D341Med (cell line): ENCODE measurements at regions not wholly inside any gene's neighbourhood (a gene's known extent, or its start where the extent isn't known, plus 50 kb on each side); places are given as distances from the start of the nearest gene placed in this dataset.

Experiments
- DNase-seq: peaks from one replicate; pipeline ENCODE4 v3.0.0; 2012; ENCODE audit warnings: low spot score

GRCh38 chr14:36028665-36029064 lies 147.9 kb downstream of the PTCSC3 start:
- DNase-seq = no peak

DNA sequence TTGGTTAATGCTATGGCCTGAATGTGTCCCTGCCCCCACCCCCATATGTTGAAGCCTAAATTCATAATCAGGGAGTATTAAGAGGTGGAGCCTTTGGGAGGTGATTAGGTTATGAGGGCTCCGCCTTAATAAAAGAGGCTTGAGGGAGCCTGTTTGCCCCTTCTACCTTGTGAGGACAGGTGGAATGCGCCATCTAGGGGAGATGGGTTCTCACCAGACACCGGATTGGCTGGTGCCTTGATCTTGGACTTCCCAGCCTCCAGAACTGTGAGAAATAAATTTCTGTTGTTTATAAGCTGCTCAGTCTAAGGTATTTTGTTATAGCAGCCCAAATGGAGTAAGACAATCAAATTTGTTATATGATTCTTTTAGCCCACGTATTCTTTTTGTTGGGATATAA lies 148.3 kb downstream of the PTCSC3 start:
- no peak for DNase-seq

GRCh38 chr14:36027354-36027753 lies 149.2 kb downstream of the PTCSC3 start:
- no peak for DNase-seq

DNA sequence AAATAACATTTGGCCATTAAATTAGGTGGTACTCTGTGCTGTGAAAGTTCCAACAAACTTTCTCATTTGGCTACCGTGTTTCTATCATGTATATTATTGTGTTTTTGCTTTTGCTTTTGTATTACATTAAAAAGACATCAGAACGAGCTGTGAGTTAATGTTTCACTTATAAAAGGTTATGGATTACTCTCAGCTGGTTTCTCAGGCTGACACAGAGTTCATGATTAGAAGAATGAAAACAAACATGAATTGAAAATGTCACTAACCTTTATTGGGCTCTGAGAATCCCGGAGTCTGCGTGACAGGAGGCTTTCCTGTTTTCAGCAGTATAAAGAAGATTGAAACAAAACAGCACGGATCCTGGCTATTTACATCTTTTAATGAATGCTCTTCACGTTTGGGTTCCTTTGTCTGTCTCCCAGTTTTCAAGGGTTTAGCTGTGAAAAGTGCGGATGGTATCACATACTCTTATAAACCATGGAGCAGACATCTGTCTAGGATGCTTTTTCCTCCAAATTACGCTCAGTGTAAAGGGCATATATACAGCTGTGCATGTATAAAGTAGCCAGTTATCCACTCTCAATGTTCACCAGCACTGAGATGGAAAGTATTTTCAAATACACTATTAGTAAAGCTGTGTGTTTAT lies 153.6 kb downstream of the PTCSC3 start:
- DNase-seq = no peak

- DNase-seq = no peak
These were observed 154.8 kb downstream of the PTCSC3 start for GRCh38 chr14:36021591-36022320.

DNA sequence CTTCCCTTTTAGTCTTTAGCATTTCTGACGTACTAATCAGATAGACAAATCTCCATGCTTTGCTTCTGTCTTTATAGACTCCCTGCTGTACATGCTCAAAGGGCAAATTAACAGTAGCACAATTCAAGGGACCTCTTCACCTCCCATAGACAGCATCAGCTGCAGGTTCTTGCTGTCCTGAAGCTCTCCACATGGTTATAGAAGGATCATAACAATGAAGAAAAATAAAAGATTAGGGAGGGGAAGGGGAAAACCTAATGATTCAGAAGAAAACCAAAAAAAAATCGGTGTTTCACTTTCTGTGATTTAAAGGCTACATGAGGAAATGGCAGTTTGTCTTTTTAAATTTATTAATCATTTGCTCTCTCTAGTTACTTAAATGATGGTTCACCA lies 155.5 kb downstream of the PTCSC3 start:
- no peak for DNase-seq

- DNase-seq = no peak
These were observed 156.1 kb downstream of the PTCSC3 start for GRCh38 chr14:36020120-36021029.

DNA sequence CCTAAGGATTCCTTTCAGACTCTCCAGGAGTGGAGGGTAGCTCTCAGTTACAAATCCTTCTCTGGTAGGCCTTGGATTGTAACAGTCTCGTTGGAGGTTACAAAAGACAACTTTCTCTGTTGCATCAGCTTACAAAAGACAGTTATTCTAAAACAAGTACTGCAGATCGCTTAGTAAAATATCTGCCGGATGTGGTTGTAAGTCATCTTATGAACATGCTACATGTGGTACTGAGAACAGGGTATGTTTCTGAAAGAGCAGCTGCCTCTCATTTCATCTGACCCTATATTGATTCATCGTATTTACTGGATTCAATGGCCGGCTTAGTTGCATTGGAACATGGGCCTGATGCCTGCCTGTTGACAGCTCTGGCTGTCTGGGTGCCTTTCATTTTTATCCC lies 157.4 kb downstream of the PTCSC3 start:
- DNase-seq = no peak

- no peak for DNase-seq
These were observed 162.3 kb downstream of the PTCSC3 start for GRCh38 chr14:36014236-36014635.

GRCh38 chr14:36013483-36013882 lies 163.0 kb downstream of the PTCSC3 start:
- DNase-seq = no peak

GRCh38 chr14:36012621-36013020 lies 163.9 kb downstream of the PTCSC3 start:
- DNase-seq = no peak

- DNase-seq = no peak
These were observed 166.9 kb downstream of the PTCSC3 start for GRCh38 chr14:36009643-36010042.

- DNase-seq = no peak
These were observed 169.9 kb downstream of the PTCSC3 start for GRCh38 chr14:36006623-36007022.

GRCh38 chr14:36005670-36006069 lies 170.9 kb downstream of the PTCSC3 start:
- no peak for DNase-seq

GRCh38 chr14:36001936-36002335 lies 174.6 kb downstream of the PTCSC3 start:
- no peak for DNase-seq

DNA sequence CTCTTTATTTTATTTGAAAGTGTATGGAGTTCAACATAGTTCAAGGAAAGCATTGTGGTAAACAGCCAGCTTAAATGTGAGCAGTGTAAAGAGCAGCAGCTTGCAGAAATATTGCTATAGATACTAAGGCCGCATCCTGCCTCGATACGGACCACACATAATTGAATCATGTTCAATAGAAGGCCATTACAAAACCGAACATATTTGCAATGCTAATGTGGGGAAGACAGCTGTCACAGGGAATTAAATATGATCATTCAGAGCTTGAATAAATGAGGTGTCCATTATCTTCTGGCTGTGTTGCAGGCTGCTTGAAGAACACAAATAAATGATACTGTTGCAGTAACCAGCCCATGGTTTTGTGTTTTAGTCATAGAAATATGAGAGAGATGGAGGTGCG lies 173.2 kb downstream of the BRMS1L start:
- DNase-seq = no peak

- DNase-seq = no peak
These were observed 172.2 kb downstream of the BRMS1L start for GRCh38 chr14:35998303-35998702.

- DNase-seq = no peak
These were observed 167.5 kb downstream of the BRMS1L start for GRCh38 chr14:35993684-35993960.

DNA sequence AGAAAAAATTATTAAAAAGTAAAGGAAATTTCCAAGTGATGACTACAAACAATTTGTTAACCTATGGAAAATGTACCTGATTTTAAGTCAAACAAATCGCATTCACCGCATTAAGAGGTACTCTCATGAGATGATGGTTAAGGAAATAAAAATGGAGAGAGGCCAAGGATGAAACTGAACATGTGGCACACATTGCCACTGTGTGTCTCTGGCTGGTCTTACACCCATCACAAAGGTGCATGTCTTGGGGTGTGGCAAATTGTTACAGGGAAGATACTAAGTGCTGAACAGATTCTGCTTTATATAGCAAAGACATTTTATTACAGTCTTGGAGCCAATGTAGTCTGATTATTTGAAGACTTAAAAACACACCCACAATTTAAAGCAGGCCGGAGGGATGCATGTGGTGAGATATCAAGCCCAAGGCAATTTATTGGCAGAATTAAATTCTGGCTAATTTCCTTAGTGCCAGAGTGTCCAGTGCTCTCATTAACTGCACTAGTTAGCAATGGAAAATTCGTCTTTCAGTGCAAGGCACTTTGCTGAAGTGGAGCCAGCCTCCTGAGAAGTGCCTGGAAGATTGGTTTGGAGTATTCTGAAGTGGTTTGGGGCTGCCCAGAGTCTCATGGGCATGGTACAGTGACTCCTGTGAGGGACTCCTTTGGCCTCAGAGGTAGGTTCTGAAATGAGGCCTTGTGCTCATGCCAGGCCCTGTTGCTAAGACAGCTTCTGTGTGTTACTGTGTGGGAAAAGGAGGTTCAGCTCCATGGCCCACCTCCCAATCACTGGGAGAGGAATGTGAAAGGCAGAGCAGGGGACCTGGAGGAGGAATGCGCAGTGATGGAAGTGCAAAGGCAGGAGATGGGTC lies 166.9 kb downstream of the BRMS1L start:
- no peak for DNase-seq

GRCh38 chr14:35991356-35991755 lies 165.2 kb downstream of the BRMS1L start:
- DNase-seq = no peak

- DNase-seq = no peak
These were observed 163.6 kb downstream of the BRMS1L start for GRCh38 chr14:35989736-35990135.
